Heart left ventricle (tissue), 16 donors: ENCODE measurements at regions not wholly inside any gene's neighbourhood (a gene's known extent, or its start where the extent isn't known, plus 50 kb on each side); places are given as distances from the start of the nearest gene placed in this dataset.
A peak's percentile ranks its signal among the peaks of the same experiment; 100 is the strongest.

ENCODE experiments used
- ATAC-seq, 4 donors: fragments of 200-7000 bp; cut with Tn5 transposase; one replicate each; pipeline ENCODE4 v1.9.1; 2020 to 2022; ENCODE audit warnings: moderate library complexity in 4 of 4, mild to moderate bottlenecking in 3 of 4, moderate number of reproducible peaks in 1 of 4
- DNase-seq, 5 donors: peaks; one replicate each; pipeline ENCODE4 v3.0.0-alpha.2; 2020
- H3K27ac ChIP-seq, 12 donors: fragments of 200-600 bp; sonication (generic) in 4 of 12; one replicate each; pipeline versions ENCODE4 v1.5.0 to v1.8.0; 2016 to 2022; ENCODE audit warnings: mild to moderate bottlenecking in 2 of 12
- H3K27me3 ChIP-seq, 9 donors: fragments of 200-600 bp; sonication (generic) in 2 of 9; one replicate each; pipeline versions ENCODE4 v1.5.1 to v1.8.0; 2016 to 2022; ENCODE audit warnings: mild to moderate bottlenecking in 3 of 9
- H3K36me3 ChIP-seq, 9 donors: fragments of 200-600 bp; sonication (generic) in 2 of 9; one replicate each; pipeline versions ENCODE4 v1.5.0 to v1.8.0; 2018 to 2022; ENCODE audit warnings: mild to moderate bottlenecking in 2 of 9
- H3K4me1 ChIP-seq, 12 donors: fragments of 200-600 bp; sonication (generic) in 4 of 12; one replicate each; pipeline versions ENCODE4 v1.5.0 to v1.8.0; 2016 to 2022; ENCODE audit warnings: mild to moderate bottlenecking in 3 of 12
- H3K4me3 ChIP-seq, 12 donors: fragments of 200-600 bp; sonication (generic) in 4 of 12; one replicate each; pipeline versions ENCODE4 v1.5.0 to v1.8.0; 2017 to 2022; ENCODE audit warnings: mild to moderate bottlenecking in 9 of 12, moderate library complexity in 4 of 12
- H3K9me3 ChIP-seq, 12 donors: fragments of 200-600 bp; sonication (generic) in 4 of 12; one replicate each; pipeline versions ENCODE4 v1.5.0 to v1.8.0; 2016 to 2022; ENCODE audit warnings: mild to moderate bottlenecking in 1 of 12
- CTCF ChIP-seq, 12 donors: fragments of 200-600 bp; sonication (generic) in 4 of 12; IDR thresholded peaks; one replicate each; pipeline versions ENCODE4 v1.5.0 to v1.8.0; 2018 to 2022; ENCODE audit warnings: antibody characterized with exemption in 12 of 12, mild to moderate bottlenecking in 5 of 12
- POLR2A ChIP-seq, 2 donors: fragments of 450-650 bp; IDR thresholded peaks; one replicate each; pipeline ENCODE4 v1.6.1; 2017; ENCODE audit warnings: antibody characterized with exemption in 2 of 2, mild to moderate bottlenecking in 2 of 2, moderate library complexity in 2 of 2
- WGBS, 4 donors: extraction: QIAGEN DNeasy Blood & Tissue Kit in 2 of 4; methylation state at CpG; one replicate each; pipeline versions ENCODE4 v1.1.5 to v1.1.7; 2013 to 2018; 5-methylcytosine and 5-hydroxymethylcytosine counted together
- intact Hi-C, 10 donors: fragments of 100-400 bp; cut with DNase I; formaldehyde crosslinking; loops; one replicate each; pipeline versions ENCODE4 v1.11.1 to v1.14.2; 2022
- donor health status: ischemic (EF 13 %, LVEDD 7.1; RV severe dilation, severe dysfunction).
- donor health status: healthy with polysubstance abuse.
- donor health status: DM: no; HTN: yes; CAD: no.
- donor health status: DM: no; HTN: no; CAD: no.
- donor health status: ischemic (EF 25% LVEDD 6.9; RV normal size, moderate dysfunction).
- donor health status: ischemic (EF 25% LVEDD 5.7; RV mildly dilated, moderate dysfunction).
- donor health status: healthy.
- donor health status: DM: yes; HTN: yes; CAD: no.
- donor health status: ischemic (EF 35%, LVEDD 5.7; RV mildly dilated, moderate dysfunction).
- donor health status: nonischemic (EF 11% LVEDD 7.7; RV severe dilation, severe dysfunction).
- donor health status: DM: yes; HTN: yes; CAD: no.
- donor health status: PGD.
- donor health status: ischemic (EF 29% LVEDD 5.4; RV normal size, mild dysfunction).
- donor health status: nonischemic (EF 23%, LVEDD 6.1; RV moderate dilation, normal function).

GRCh38 chr10:47057471-47057870 is 146.2 kb downstream of the PTPN20 start:
- TF ChIP-seq CTCF (IDR thresholded peaks at IDR 0.05) (no peak), POLR2A (IDR thresholded peaks at IDR 0.05) (no peak)
- Histone ChIP-seq H3K36me3 (no peaks in the 10 kb centered on the region), H3K4me1 (peaks cover 0 to 6% (median 0%) of the 10 kb centered on the region in 12 donors), H3K9me3 (no peaks in the 10 kb centered on the region), H3K27ac (no peak overlapping the region), H3K27me3 (peaks cover 0 to 5% (median 0%) of the 10 kb centered on the region in 9 donors), H3K4me3 (no peak overlapping the region)
- 89 to 98% (median 95%) methylated on average over 6 of the region's 6 CpGs for WGBS, 4 donors
- ATAC-seq (no peak), DNase-seq (peak in 1 of 5 donors; percentile 22)
- intact Hi-C loops: no loop called here

GRCh38 chr10:47058032-47058702 is 146.9 kb downstream of the PTPN20 start:
- DNase-seq: peak in 1 of 5 donors; percentile 4
- no peaks in the 10 kb centered on the region for H3K36me3 ChIP-seq
- 88 to 92% (median 91%) methylated on average over 9 of the region's 9 CpGs for WGBS, 4 donors
- H3K4me1 ChIP-seq: peaks cover 0 to 4% (median 0%) of the 10 kb centered on the region in 12 donors
- H3K27me3 ChIP-seq: peaks cover 0 to 5% (median 0%) of the 10 kb centered on the region in 9 donors
- intact Hi-C loops: no loop called here
- no peak for ATAC-seq
- H3K4me3 ChIP-seq: no peak overlapping the region
- no peak overlapping the region for H3K27ac ChIP-seq
- no peaks in the 10 kb centered on the region for H3K9me3 ChIP-seq
- TF ChIP-seq CTCF (IDR thresholded peaks at IDR 0.05) (no peak), POLR2A (IDR thresholded peaks at IDR 0.05) (no peak)

- WGBS, 4 donors: 75 to 89% (median 86%) methylated on average over 11 of the region's 11 CpGs
Observed at GRCh38 chr10:47058961-47059391, 147.7 kb downstream of the PTPN20 start.

More at GRCh38 chr10:47058961-47059391, 147.7 kb downstream of the PTPN20 start:
- ATAC-seq (peak in 1 of 4 donors; percentile 24), DNase-seq (peak in 2 of 5 donors; percentile 16 to 37)
- Histone ChIP-seq H3K27me3 (peaks cover 0 to 5% (median 0%) of the 10 kb centered on the region in 9 donors), H3K36me3 (no peaks in the 10 kb centered on the region), H3K27ac (no peak overlapping the region), H3K4me1 (peaks cover 0 to 4% (median 0%) of the 10 kb centered on the region in 12 donors), H3K4me3 (no peak overlapping the region), H3K9me3 (no peaks in the 10 kb centered on the region)
- intact Hi-C loops: no loop called here
- TF ChIP-seq CTCF (IDR thresholded peaks at IDR 0.05) (no peak), POLR2A (IDR thresholded peaks at IDR 0.05) (no peak)
